ENCODE measurements at regions not wholly inside any gene's neighbourhood (a gene's known extent, or its start where the extent isn't known, plus 50 kb on each side); places are given as distances from the start of the nearest gene placed in this dataset.

GRCh38 chr15:92232317-92232716, 161.4 kb upstream of the ST8SIA2 start (continued):
- TF ChIP-seq, protein P1, sequence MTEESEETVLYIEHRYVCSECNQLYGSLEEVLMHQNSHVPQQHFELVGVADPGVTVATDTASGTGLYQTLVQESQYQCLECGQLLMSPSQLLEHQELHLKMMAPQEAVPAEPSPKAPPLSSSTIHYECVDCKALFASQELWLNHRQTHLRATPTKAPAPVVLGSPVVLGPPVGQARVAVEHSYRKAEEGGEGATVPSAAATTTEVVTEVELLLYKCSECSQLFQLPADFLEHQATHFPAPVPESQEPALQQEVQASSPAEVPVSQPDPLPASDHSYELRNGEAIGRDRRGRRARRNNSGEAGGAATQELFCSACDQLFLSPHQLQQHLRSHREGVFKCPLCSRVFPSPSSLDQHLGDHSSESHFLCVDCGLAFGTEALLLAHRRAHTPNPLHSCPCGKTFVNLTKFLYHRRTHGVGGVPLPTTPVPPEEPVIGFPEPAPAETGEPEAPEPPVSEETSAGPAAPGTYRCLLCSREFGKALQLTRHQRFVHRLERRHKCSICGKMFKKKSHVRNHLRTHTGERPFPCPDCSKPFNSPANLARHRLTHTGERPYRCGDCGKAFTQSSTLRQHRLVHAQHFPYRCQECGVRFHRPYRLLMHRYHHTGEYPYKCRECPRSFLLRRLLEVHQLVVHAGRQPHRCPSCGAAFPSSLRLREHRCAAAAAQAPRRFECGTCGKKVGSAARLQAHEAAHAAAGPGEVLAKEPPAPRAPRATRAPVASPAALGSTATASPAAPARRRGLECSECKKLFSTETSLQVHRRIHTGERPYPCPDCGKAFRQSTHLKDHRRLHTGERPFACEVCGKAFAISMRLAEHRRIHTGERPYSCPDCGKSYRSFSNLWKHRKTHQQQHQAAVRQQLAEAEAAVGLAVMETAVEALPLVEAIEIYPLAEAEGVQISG (CRISPR knock-in tag; IDR thresholded peaks at IDR 0.05): no peak

DNA sequence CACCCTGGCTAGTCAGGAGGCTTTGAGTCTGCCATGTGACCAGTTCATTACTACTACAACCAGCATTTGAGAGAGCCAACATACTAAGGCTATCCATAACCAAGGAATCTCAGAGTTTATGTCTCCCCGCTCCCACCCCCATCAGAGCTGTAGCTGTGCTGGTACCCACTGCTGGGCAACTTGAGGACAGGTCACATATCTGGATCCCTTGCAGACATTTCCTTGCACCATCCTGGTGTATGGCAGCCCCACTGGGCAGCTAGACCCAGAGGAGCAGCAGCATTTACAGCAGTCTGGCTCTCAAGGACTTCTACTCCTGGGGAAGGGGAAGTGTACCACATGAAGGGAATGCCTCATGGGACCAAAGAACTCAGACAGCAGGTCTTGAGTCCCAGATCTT, 160.8 kb upstream of the ST8SIA2 start:
- TF ChIP-seq ZNF24 (IDR thresholded peaks at IDR 0.05) (no peak), FLYWCH1 (CRISPR knock-in tag; IDR thresholded peaks at IDR 0.05) (no peak), RFX3 (CRISPR knock-in tag; IDR thresholded peaks at IDR 0.05) (no peak), TSC22D2 (CRISPR knock-in tag; IDR thresholded peaks at IDR 0.05; ENCODE audit: borderline replicate concordance) (no peak), ZNF883 (CRISPR knock-in tag; IDR thresholded peaks at IDR 0.05; ENCODE audit: not compliant biosample characterization) (no peak), ZNF747 (CRISPR knock-in tag; IDR thresholded peaks at IDR 0.05; ENCODE audit: borderline replicate concordance) (no peak), YY1 (IDR thresholded peaks at IDR 0.05; ENCODE audit: insufficient read depth, insufficient replicate concordance, low read depth, low read length) (no peak), SOX5 (CRISPR knock-in tag; IDR thresholded peaks at IDR 0.05; ENCODE audit: borderline replicate concordance) (no peak), KLF11 (CRISPR knock-in tag; IDR thresholded peaks at IDR 0.05) (no peak), GPN1 (CRISPR knock-in tag; IDR thresholded peaks at IDR 0.05; ENCODE audit: borderline replicate concordance) (no peak), ZNF691 (CRISPR knock-in tag; IDR thresholded peaks at IDR 0.05; ENCODE audit: borderline replicate concordance, low read depth) (no peak)
- TF ChIP-seq, protein P2, sequence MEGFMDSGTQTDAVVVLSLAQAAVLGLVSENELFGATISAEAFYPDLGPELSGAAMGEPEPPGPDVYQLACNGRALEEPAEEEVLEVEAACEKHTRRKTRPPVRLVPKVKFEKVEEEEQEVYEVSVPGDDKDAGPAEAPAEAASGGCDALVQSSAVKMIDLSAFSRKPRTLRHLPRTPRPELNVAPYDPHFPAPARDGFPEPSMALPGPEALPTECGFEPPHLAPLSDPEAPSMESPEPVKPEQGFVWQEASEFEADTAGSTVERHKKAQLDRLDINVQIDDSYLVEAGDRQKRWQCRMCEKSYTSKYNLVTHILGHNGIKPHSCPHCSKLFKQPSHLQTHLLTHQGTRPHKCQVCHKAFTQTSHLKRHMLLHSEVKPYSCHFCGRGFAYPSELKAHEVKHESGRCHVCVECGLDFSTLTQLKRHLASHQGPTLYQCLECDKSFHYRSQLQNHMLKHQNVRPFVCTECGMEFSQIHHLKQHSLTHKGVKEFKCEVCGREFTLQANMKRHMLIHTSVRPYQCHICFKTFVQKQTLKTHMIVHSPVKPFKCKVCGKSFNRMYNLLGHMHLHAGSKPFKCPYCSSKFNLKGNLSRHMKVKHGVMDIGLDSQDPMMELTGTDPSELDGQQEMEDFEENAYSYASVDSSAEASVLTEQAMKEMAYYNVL (CRISPR knock-in tag; IDR thresholded peaks at IDR 0.05; ENCODE audit: borderline replicate concordance): no peak
- TF ChIP-seq, protein P3, sequence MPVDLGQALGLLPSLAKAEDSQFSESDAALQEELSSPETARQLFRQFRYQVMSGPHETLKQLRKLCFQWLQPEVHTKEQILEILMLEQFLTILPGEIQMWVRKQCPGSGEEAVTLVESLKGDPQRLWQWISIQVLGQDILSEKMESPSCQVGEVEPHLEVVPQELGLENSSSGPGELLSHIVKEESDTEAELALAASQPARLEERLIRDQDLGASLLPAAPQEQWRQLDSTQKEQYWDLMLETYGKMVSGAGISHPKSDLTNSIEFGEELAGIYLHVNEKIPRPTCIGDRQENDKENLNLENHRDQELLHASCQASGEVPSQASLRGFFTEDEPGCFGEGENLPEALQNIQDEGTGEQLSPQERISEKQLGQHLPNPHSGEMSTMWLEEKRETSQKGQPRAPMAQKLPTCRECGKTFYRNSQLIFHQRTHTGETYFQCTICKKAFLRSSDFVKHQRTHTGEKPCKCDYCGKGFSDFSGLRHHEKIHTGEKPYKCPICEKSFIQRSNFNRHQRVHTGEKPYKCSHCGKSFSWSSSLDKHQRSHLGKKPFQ (CRISPR knock-in tag; IDR thresholded peaks at IDR 0.05; ENCODE audit: insufficient replicate concordance): no peak
- Histone ChIP-seq H4K20me1 (ENCODE audit: insufficient read depth, low read length) (no peaks in the 10 kb centered on the region), H3K36me3 (replicated peaks in 1 of 2; ENCODE audit: control insufficient read depth in 1 of 2, insufficient read depth in 2 of 2, low read length in 2 of 2) (no peaks in the 10 kb centered on the region), H2AFZ (ENCODE audit: low read length) (no peak overlapping the region), H3K9ac (ENCODE audit: insufficient read depth, low read depth, low read length) (no peak overlapping the region), H3K27me3 (ENCODE audit: control insufficient read depth in 1 of 2, insufficient read depth in 2 of 2, low read length in 2 of 2) (0 out of 5 replicates have a peak, but pooled peaks cover 0 to 2% of the 10 kb centered on the region in 2 experiments), H3K4me3 (replicated peaks in 1 of 3; ENCODE audit: insufficient read depth in 1 of 3, low read depth in 2 of 3, low read length in 3 of 3) (no peak overlapping the region), H3K79me2 (ENCODE audit: insufficient read depth, low read length) (no peaks in the 10 kb centered on the region), H3K4me1 (ENCODE audit: insufficient read depth, low read length) (no peaks in the 10 kb centered on the region), H3K9me3 (ENCODE audit: low read length) (no peaks in the 10 kb centered on the region), H3K27ac (ENCODE audit: extremely low read length, insufficient read depth, low read length) (no peak overlapping the region), H3K4me2 (ENCODE audit: low read depth, low read length) (no peak overlapping the region)
- ChIA-PET POLR2A (no interaction called here), CTCF (ENCODE audit: low intra/inter-chr PET ratio, low total read pairs) (no interaction called here)
- in situ Hi-C loops (cut with HindIII; ENCODE audit: extremely low pct_ligation_motif_present, low pct_unique_long_range_greater_than_20kb): no loop called here
- DNase-seq (ENCODE audit: low spot score) (no peak), ATAC-seq (no peak), FAIRE-seq (no peak)
- intact Hi-C loops (cut with micrococcal nuclease; ENCODE audit: unreplicated experiment): no loop called here
- no TSS peak for BruUV-seq (replicated peaks)
- 0% methylated on average over 1 of the region's 1 CpG for WGBS (ENCODE audit: low lambda C conversion rate)

All from HepG2 (cell line).